Hepatocyte (in vitro differentiated cells): ENCODE measurements at regions not wholly inside any gene's neighbourhood (a gene's known extent, or its start where the extent isn't known, plus 50 kb on each side); places are given as distances from the start of the nearest gene placed in this dataset. TPM values are rescaled to one million over a fixed set of nuclear protein-coding genes. Genes with fewer than 3 reads are reported as not detected.

ENCODE experiments used
- DNase-seq: peaks from one replicate; pipeline ENCODE4 v3.0.0-alpha.2; 2016; ENCODE audit warnings: low spot score
- H2AFZ ChIP-seq: fragments of 200-600 bp; sonication (generic); 2 replicates; pipeline ENCODE4 v1.6.0; 2016; ENCODE audit warnings: antibody characterized with exemption, mild to moderate bottlenecking
- H3K27ac ChIP-seq: fragments of 200-600 bp; sonication (generic); 2 replicates; pipeline ENCODE4 v1.5.1; 2016; ENCODE audit warnings: mild to moderate bottlenecking
- H3K27me3 ChIP-seq: fragments of 200-600 bp; sonication (generic); 2 replicates; pipeline ENCODE4 v1.6.1; 2016
- H3K36me3 ChIP-seq: fragments of 200-600 bp; sonication (generic); replicated peaks from 2 replicates; pipeline ENCODE4 v1.5.1; 2016; ENCODE audit warnings: low read depth; ENCODE audit not compliant: insufficient read depth
- H3K4me1 ChIP-seq: fragments of 200-600 bp; sonication (generic); 2 replicates; pipeline ENCODE4 v1.5.1; 2016; ENCODE audit warnings: mild to moderate bottlenecking, moderate library complexity; ENCODE audit not compliant: insufficient read depth
- H3K4me2 ChIP-seq: fragments of 200-600 bp; sonication (generic); 2 replicates; pipeline ENCODE4 v1.6.0; 2016
- H3K4me3 ChIP-seq: fragments of 200-600 bp; sonication (generic); 2 replicates; pipeline ENCODE4 v1.5.1; 2016; ENCODE audit warnings: mild to moderate bottlenecking
- H3K79me2 ChIP-seq: fragments of 200-600 bp; sonication (generic); 2 replicates; pipeline ENCODE4 v1.6.0; 2017; ENCODE audit warnings: mild to moderate bottlenecking
- H3K9me2 ChIP-seq: fragments of 200-600 bp; sonication (generic); replicated peaks from 2 replicates; pipeline ENCODE4 v1.6.0; 2017; ENCODE audit warnings: mild to moderate bottlenecking; ENCODE audit not compliant: insufficient read depth
- H3K9me3 ChIP-seq: fragments of 200-600 bp; sonication (generic); 2 replicates; pipeline ENCODE4 v1.5.1; 2016; ENCODE audit warnings: low read depth, mild to moderate bottlenecking
- H4K20me1 ChIP-seq: fragments of 200-600 bp; sonication (generic); 2 replicates; pipeline ENCODE4 v1.6.0; 2016; ENCODE audit warnings: mild to moderate bottlenecking; ENCODE audit not compliant: insufficient read depth, poor library complexity, severe bottlenecking
- CTCF ChIP-seq: fragments of 200-600 bp; sonication (generic); IDR thresholded peaks from 2 replicates; pipeline ENCODE4 v1.5.1; 2016; ENCODE audit warnings: antibody characterized with exemption, mild to moderate bottlenecking; ENCODE audit not compliant: poor library complexity
- EZH2 ChIP-seq: fragments of 200-600 bp; sonication (generic); IDR thresholded peaks from 2 replicates; pipeline ENCODE4 v1.6.1; 2016; ENCODE audit warnings: antibody characterized with exemption, mild to moderate bottlenecking, borderline replicate concordance
- EZH2phosphoT487 ChIP-seq: fragments of 200-600 bp; sonication (generic); IDR thresholded peaks from one replicate; pipeline ENCODE4 v1.6.1; 2018; ENCODE audit warnings: antibody characterized with exemption, mild to moderate bottlenecking, low read depth, moderate library complexity; ENCODE audit not compliant: unreplicated experiment, severe bottlenecking
- WGBS: methylation state at CpG from one replicate; pipeline ENCODE4 v1.1.6; 2016; ENCODE audit warnings: low lambda C conversion rate; ENCODE audit errors: missing lambda C conversion rate; 5-methylcytosine and 5-hydroxymethylcytosine counted together
- small RNA-seq: library from RNA; depleted of rRNA; stranded (forward); fragments of <200 nt; gene quantifications from one replicate; pipeline ENCODE3, GENCODE V24; 2014

- H4K20me1 ChIP-seq, result no peaks in the 10 kb centered on the region
- no peaks in the 10 kb centered on the region for H3K79me2 ChIP-seq
- no peak for TF ChIP-seq EZH2
- no peak for TF ChIP-seq CTCF
- TF ChIP-seq EZH2phosphoT487, result no peak
- no peaks in the 10 kb centered on the region for H3K36me3 ChIP-seq
- no peaks in the 10 kb centered on the region for H3K9me3 ChIP-seq
- no peak overlapping the region for H2AFZ ChIP-seq
- DNase-seq, result no peak
- no peaks in the 10 kb centered on the region for H3K9me2 ChIP-seq
- no peak overlapping the region for H3K4me2 ChIP-seq
- 79% methylated on average over 5 of the region's 5 CpGs for WGBS
- H3K4me1 ChIP-seq, result no peaks in the 10 kb centered on the region
- H3K27ac ChIP-seq, result no peak overlapping the region
- no peak overlapping the region for H3K4me3 ChIP-seq
- no peaks in the 10 kb centered on the region for H3K27me3 ChIP-seq
Measured at GRCh38 chr12:38961683-38962082, 56.3 kb upstream of the CPNE8 start.

- H3K27me3 ChIP-seq, result no peaks in the 10 kb centered on the region
- H3K9me2 ChIP-seq, result no peaks in the 10 kb centered on the region
- no peak overlapping the region for H2AFZ ChIP-seq
- no peak overlapping the region for H3K4me2 ChIP-seq
- H3K27ac ChIP-seq, result no peak overlapping the region
- no peak for DNase-seq
- no peaks in the 10 kb centered on the region for H3K9me3 ChIP-seq
- no peak overlapping the region for H3K4me3 ChIP-seq
- no peak for TF ChIP-seq CTCF
- TF ChIP-seq EZH2, result no peak
- no peak for TF ChIP-seq EZH2phosphoT487
- no peaks in the 10 kb centered on the region for H4K20me1 ChIP-seq
- H3K4me1 ChIP-seq, result no peaks in the 10 kb centered on the region
- no peaks in the 10 kb centered on the region for H3K36me3 ChIP-seq
- no peaks in the 10 kb centered on the region for H3K79me2 ChIP-seq
- 63% methylated on average over 1 of the region's 1 CpG for WGBS
Measured at GRCh38 chr12:38961012-38961411, 55.6 kb upstream of the CPNE8 start.

- Histone ChIP-seq H3K4me2 (no peak overlapping the region), H3K4me1 (no peaks in the 10 kb centered on the region), H3K36me3 (no peaks in the 10 kb centered on the region), H3K79me2 (no peaks in the 10 kb centered on the region), H3K9me3 (no peaks in the 10 kb centered on the region), H4K20me1 (no peaks in the 10 kb centered on the region), H3K27ac (no peak overlapping the region), H3K27me3 (no peaks in the 10 kb centered on the region), H2AFZ (no peak overlapping the region), H3K4me3 (no peak overlapping the region), H3K9me2 (no peaks in the 10 kb centered on the region)
- DNase-seq, result no peak
- TF ChIP-seq EZH2 (no peak), EZH2phosphoT487 (no peak), CTCF (no peak)
Measured at GRCh38 chr12:38956337-38956736, 50.9 kb upstream of the CPNE8 start.

Small RNAs in the stretch of these regions (small RNA-seq; reads per million reads assigned to genes)
- gene AC084373.1, result not detected
